Activated CD8-positive, alpha-beta memory T cell treated with anti-CD3 and anti-CD28 coated beads for 24 hours (primary cell): ENCODE measurements at regions not wholly inside any gene's neighbourhood (a gene's known extent, or its start where the extent isn't known, plus 50 kb on each side); places are given as distances from the start of the nearest gene placed in this dataset.
A peak's percentile ranks its signal among the peaks of the same experiment; 100 is the strongest.

Experiments used
- DNase-seq: peaks from one replicate; pipeline ENCODE4 v3.0.0-alpha.2; 2020

GRCh38 chr10:78700816-78701520 lies 367.8 kb upstream of the ZMIZ1 start:
- peak; percentile 11 for DNase-seq

GRCh38 chr10:78702186-78702585 lies 366.6 kb upstream of the ZMIZ1 start:
- DNase-seq = peak; percentile 42

GRCh38 chr10:78702876-78703275 lies 365.9 kb upstream of the ZMIZ1 start:
- peak; percentile 46 for DNase-seq

GRCh38 chr10:78703593-78703992 lies 365.2 kb upstream of the ZMIZ1 start:
- DNase-seq = peak; percentile 24

GRCh38 chr10:78706256-78706655 lies 362.5 kb upstream of the ZMIZ1 start:
- no peak for DNase-seq

DNA sequence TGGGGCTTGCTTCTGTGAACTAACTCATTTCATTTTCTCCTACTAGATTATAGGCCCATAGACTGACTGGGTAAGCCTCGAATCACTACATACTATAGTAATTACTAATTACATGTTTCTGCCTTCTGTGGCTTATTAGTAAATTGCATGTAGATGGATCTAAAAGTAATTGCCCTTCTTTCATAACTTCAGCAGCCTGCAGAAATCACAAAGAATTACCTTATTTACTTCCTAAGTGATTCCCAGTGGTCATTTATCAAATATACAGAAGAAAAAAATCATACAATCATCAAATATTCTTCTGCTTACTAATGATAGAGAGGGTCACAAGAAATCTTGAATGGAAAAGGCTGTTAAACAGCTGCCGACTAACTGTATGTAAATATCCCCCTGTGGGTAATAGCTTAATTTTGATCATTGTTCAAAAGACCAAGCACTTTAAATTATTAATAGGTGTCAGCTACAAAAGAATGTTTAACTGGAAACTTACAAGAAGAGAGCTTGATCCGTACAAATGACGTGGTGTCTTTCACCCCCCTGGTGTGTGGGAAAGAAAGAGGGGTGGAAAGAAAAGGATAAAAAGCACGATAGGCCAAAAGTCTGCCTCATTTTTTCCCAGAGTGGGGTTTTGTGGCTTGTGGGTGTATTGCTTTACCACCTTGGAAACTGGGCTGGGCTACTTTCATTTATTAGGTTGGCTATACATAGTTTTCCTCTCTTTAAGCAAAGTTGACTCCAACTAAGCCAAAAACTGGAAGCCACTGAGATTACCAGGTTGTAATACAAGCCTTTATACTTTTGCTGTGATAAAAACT lies 361.8 kb upstream of the ZMIZ1 start:
- DNase-seq = no peak

DNA sequence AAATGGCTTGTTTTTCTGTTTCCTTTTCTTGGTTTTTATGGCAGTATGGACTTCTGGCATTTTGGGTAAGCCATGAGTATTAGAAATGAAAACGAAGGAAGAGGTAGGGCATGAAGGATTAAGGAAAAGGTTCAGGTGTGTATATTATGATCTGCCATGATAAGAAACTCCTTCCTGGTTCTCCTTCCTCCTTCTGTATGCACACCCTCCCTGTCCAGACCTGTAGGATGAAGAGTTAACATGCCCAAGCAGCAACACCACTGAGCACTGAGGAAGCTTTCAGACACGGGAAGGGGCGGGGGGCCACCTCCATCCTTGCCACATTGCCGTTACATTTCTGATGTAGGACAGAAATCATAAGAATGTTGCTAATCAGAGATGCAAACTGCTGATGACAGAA lies 361.0 kb upstream of the ZMIZ1 start:
- no peak for DNase-seq

DNA sequence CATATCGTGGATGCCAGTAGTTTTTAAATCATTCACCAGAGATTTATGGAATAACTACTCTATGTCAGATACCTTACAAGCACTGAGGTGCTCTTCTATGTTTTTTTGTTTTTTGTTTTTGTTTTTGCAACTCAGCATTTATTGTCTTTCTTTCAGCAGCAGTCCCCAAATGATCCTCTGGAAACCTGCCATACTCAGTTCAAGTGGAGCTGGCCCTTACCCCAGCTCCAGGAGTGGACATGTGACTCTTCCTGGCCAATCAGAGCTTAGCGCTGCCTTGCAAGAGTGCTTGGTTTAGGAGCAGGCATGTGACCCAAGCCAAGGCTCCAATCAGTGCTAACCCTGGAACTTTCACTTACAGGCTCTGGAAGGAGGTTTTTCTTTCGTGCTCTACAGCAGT lies 356.6 kb upstream of the ZMIZ1 start:
- no peak for DNase-seq

- no peak for DNase-seq
These were observed 355.1 kb upstream of the ZMIZ1 start for GRCh38 chr10:78713659-78714058.

- no peak for DNase-seq
These were observed 354.5 kb upstream of the ZMIZ1 start for GRCh38 chr10:78714225-78714624.

GRCh38 chr10:78715435-78715834 lies 353.3 kb upstream of the ZMIZ1 start:
- DNase-seq = no peak

GRCh38 chr10:78716043-78716660 lies 352.6 kb upstream of the ZMIZ1 start:
- DNase-seq = no peak

- no peak for DNase-seq
These were observed 351.6 kb upstream of the ZMIZ1 start for GRCh38 chr10:78717200-78717599.

GRCh38 chr10:78718032-78718572 lies 350.7 kb upstream of the ZMIZ1 start:
- no peak for DNase-seq

GRCh38 chr10:78719276-78719675 lies 349.5 kb upstream of the ZMIZ1 start:
- no peak for DNase-seq

DNA sequence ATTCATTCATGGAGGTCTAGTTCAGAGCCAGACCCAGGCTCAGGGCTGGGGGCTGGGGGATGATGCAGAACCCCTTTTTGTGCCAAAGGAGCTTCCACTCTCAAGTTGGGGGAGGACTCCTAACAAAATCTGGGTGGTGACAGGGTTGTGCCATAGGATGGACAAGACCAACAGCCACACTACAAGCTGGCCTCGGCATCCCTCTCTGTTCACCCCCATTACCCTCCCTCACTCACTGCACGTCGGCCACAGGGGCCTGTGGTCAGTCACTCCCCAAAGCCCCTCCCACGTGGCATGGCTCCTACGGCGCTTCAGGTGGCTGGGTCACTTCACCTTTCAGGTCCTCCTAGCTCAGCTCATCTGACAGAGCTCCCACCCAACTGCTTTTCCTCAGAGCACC lies 348.7 kb upstream of the ZMIZ1 start:
- DNase-seq = no peak

- no peak for DNase-seq
These were observed 347.5 kb upstream of the ZMIZ1 start for GRCh38 chr10:78721231-78721630.

GRCh38 chr10:78724846-78725245 lies 343.9 kb upstream of the ZMIZ1 start:
- DNase-seq = no peak

- DNase-seq = no peak
These were observed 342.6 kb upstream of the ZMIZ1 start for GRCh38 chr10:78726171-78726570.

GRCh38 chr10:78727251-78727650 lies 341.5 kb upstream of the ZMIZ1 start:
- no peak for DNase-seq

DNA sequence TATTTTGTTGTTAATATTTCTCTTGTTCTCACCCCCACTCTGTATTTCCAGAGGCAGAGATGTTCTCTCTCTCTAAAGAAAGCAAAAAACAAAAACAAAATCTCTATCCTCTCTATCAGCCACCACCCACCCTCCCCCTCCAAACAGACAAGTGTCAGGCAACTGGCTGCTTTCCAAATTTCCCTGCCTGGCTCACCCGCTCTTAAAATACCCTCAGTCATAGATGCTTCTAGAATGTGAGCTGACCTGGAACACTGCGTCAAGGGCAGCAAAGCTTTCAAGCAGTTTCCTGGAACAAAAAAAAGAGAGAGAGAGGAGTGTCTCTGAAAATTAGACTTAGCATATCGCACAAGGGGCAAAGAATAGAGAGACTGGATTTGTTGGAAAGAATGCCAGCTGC lies 341.0 kb upstream of the ZMIZ1 start:
- no peak for DNase-seq

GRCh38 chr10:78728176-78728575 lies 340.6 kb upstream of the ZMIZ1 start:
- no peak for DNase-seq

- no peak for DNase-seq
These were observed 339.4 kb upstream of the ZMIZ1 start for GRCh38 chr10:78729366-78729765.

- no peak for DNase-seq
These were observed 339.0 kb upstream of the ZMIZ1 start for GRCh38 chr10:78729800-78730199.
